CD4-positive, alpha-beta T cell treated with Interferon alpha-2 for 1 hour (primary cell): ENCODE measurements at regions not wholly inside any gene's neighbourhood (a gene's known extent, or its start where the extent isn't known, plus 50 kb on each side); places are given as distances from the start of the nearest gene placed in this dataset.

Experiments used
- DNase-seq, 2 donors: peaks; one replicate each; pipeline ENCODE4 v3.0.0-alpha.2; 2020 to 2022

GRCh38 chr1:36641776-36642175, 159.1 kb upstream of the CSF3R start:
- no peak for DNase-seq

GRCh38 chr1:36639461-36639860, 156.7 kb upstream of the CSF3R start:
- DNase-seq: no peak

GRCh38 chr1:36638268-36638667, 155.6 kb upstream of the CSF3R start:
- DNase-seq: no peak

- DNase-seq: no peak
These were observed 153.5 kb upstream of the CSF3R start for GRCh38 chr1:36636206-36636605.

- DNase-seq: no peak
These were observed 152.6 kb upstream of the CSF3R start for GRCh38 chr1:36635284-36635683.

GRCh38 chr1:36628804-36629203, 146.1 kb upstream of the CSF3R start:
- DNase-seq: no peak

GRCh38 chr1:36626435-36626834, 143.7 kb upstream of the CSF3R start:
- no peak for DNase-seq

- DNase-seq: no peak
These were observed 143.2 kb upstream of the CSF3R start for GRCh38 chr1:36625935-36626310.

- DNase-seq: no peak
These were observed 142.7 kb upstream of the CSF3R start for GRCh38 chr1:36625253-36625934.

- DNase-seq: no peak
These were observed 141.8 kb upstream of the CSF3R start for GRCh38 chr1:36624466-36624865.

GRCh38 chr1:36622741-36623648, 140.3 kb upstream of the CSF3R start:
- no peak for DNase-seq

GRCh38 chr1:36621531-36621930, 138.8 kb upstream of the CSF3R start:
- no peak for DNase-seq

- DNase-seq: no peak
These were observed 137.4 kb upstream of the CSF3R start for GRCh38 chr1:36620142-36620541.

- DNase-seq: no peak
These were observed 132.3 kb upstream of the CSF3R start for GRCh38 chr1:36614991-36615390.

GRCh38 chr1:36614571-36614970, 131.9 kb upstream of the CSF3R start:
- DNase-seq: no peak

- DNase-seq: no peak
These were observed 131.0 kb upstream of the CSF3R start for GRCh38 chr1:36613721-36614120.

GRCh38 chr1:36612881-36613280, 130.2 kb upstream of the CSF3R start:
- no peak for DNase-seq

- no peak for DNase-seq
These were observed 129.4 kb upstream of the CSF3R start for GRCh38 chr1:36612121-36612520.

- peak; percentile 6 to 51 for DNase-seq
These were observed 126.7 kb upstream of the CSF3R start for GRCh38 chr1:36609241-36610027.

- no peak for DNase-seq
These were observed 125.6 kb upstream of the CSF3R start for GRCh38 chr1:36608272-36608671.

- DNase-seq: no peak
These were observed 124.5 kb upstream of the CSF3R start for GRCh38 chr1:36607263-36607651.

- peak in 1 of 2 donors; percentile 30 for DNase-seq
These were observed 124.0 kb upstream of the CSF3R start for GRCh38 chr1:36606641-36607262.
